HEK293 (cell line): ENCODE measurements at regions not wholly inside any gene's neighbourhood (a gene's known extent, or its start where the extent isn't known, plus 50 kb on each side); places are given as distances from the start of the nearest gene placed in this dataset.

ENCODE experiments used
- CTCF ChIA-PET: fragments of 350-600 bp; formaldehyde crosslinking; extraction: SDS; loops from one replicate; lab custom pipeline; 2021; ENCODE audit warnings: antibody characterized with exemption; lab: Yijun Ruan, JAX
- POLR2A ChIA-PET: fragments of 300-600 bp; formaldehyde crosslinking; extraction: SDS; loops from one replicate; lab custom pipeline; 2020; ENCODE audit warnings: antibody characterized with exemption, inconsistent platforms; lab: Yijun Ruan, JAX
- H3K27ac ChIP-seq: fragments of 200-500 bp; sonication (Bioruptor generic); 2 replicates; pipeline ENCODE4 v1.5.1; 2014; ENCODE audit warnings: low read depth, low read length, control low read depth, inconsistent platforms; ENCODE audit errors: extremely low read depth
- H3K36me3 ChIP-seq, 2 experiments: fragments of 200-500 bp in 1 of 2; sonication (Bioruptor generic) in 1 of 2; 1 replicate in 1 of 2; 2 replicates in 1 of 2; pipeline ENCODE4 v1.5.1; 2014 to 2017; ENCODE audit warnings: inconsistent platforms in 2 of 2, low read length in 2 of 2; ENCODE audit not compliant: control insufficient read depth in 2 of 2, insufficient read depth in 1 of 2
- H3K4me1 ChIP-seq: fragments of 200-500 bp; sonication (Bioruptor generic); 2 replicates; pipeline ENCODE4 v1.5.1; 2014; ENCODE audit warnings: mild to moderate bottlenecking, low read length, inconsistent platforms; ENCODE audit not compliant: control insufficient read depth, insufficient read depth
- H3K4me3 ChIP-seq: 2 replicates; pipeline ENCODE4 v1.5.1; 2011; ENCODE audit warnings: low read depth, mild to moderate bottlenecking, control low read depth, low read length, moderate library complexity
- H3K9me3 ChIP-seq: fragments of 200-500 bp; sonication (Bioruptor generic); 2 replicates; pipeline ENCODE4 v1.5.1; 2014; ENCODE audit warnings: low read depth, low read length, inconsistent platforms; ENCODE audit not compliant: control insufficient read depth, insufficient read depth
- GFI1B ChIP-seq: fragments of 450-650 bp; formaldehyde crosslinking; IDR thresholded peaks from 2 replicates; pipeline ENCODE4 v1.5.1; 2016; ENCODE audit warnings: missing biosample characterization, missing genetic modification characterization
- HIC1 ChIP-seq: fragments of 450-650 bp; formaldehyde crosslinking; IDR thresholded peaks from 2 replicates; pipeline ENCODE4 v1.5.1; 2016; ENCODE audit warnings: missing biosample characterization, missing genetic modification characterization
- PATZ1 ChIP-seq: fragments of 450-650 bp; formaldehyde crosslinking; IDR thresholded peaks from 2 replicates; pipeline ENCODE4 v1.5.1; 2016; ENCODE audit warnings: missing biosample characterization, missing genetic modification characterization
- REST ChIP-seq: fragments of 450-650 bp; formaldehyde crosslinking; IDR thresholded peaks from 2 replicates; pipeline ENCODE4 v1.5.1; 2016; ENCODE audit warnings: missing biosample characterization, missing genetic modification characterization
- SALL2 ChIP-seq: fragments of 450-650 bp; formaldehyde crosslinking; IDR thresholded peaks from 2 replicates; pipeline ENCODE4 v1.5.0; 2017; ENCODE audit warnings: missing biosample characterization, mild to moderate bottlenecking, missing genetic modification characterization, borderline replicate concordance
- SCRT1 ChIP-seq: fragments of 450-650 bp; formaldehyde crosslinking; IDR thresholded peaks from 2 replicates; pipeline ENCODE4 v1.5.1; 2016; ENCODE audit warnings: missing biosample characterization, missing genetic modification characterization, borderline replicate concordance
- SP2 ChIP-seq: fragments of 450-650 bp; formaldehyde crosslinking; IDR thresholded peaks from 2 replicates; pipeline ENCODE4 v1.5.1; 2016; ENCODE audit warnings: missing biosample characterization, missing genetic modification characterization
- ZBTB1 ChIP-seq: fragments of 450-650 bp; formaldehyde crosslinking; IDR thresholded peaks from 2 replicates; pipeline ENCODE4 v1.5.1; 2016; ENCODE audit warnings: missing biosample characterization, missing genetic modification characterization
- ZBTB10 ChIP-seq: fragments of 450-650 bp; formaldehyde crosslinking; IDR thresholded peaks from 2 replicates; pipeline ENCODE4 v1.5.1; 2016; ENCODE audit warnings: missing biosample characterization, missing genetic modification characterization
- ZBTB7A ChIP-seq: fragments of 450-650 bp; formaldehyde crosslinking; IDR thresholded peaks from 2 replicates; pipeline ENCODE4 v1.5.1; 2016; ENCODE audit warnings: low read depth, missing biosample characterization, missing genetic modification characterization
- ZFP3 ChIP-seq: fragments of 450-650 bp; formaldehyde crosslinking; IDR thresholded peaks from 2 replicates; pipeline ENCODE4 v1.5.1; 2016; ENCODE audit warnings: low read depth, missing biosample characterization, missing genetic modification characterization
- ZNF121 ChIP-seq: fragments of 450-650 bp; formaldehyde crosslinking; IDR thresholded peaks from 2 replicates; pipeline ENCODE4 v1.5.1; 2016; ENCODE audit warnings: missing biosample characterization, missing genetic modification characterization
- ZNF16 ChIP-seq: fragments of 450-650 bp; formaldehyde crosslinking; IDR thresholded peaks from 2 replicates; pipeline ENCODE4 v1.5.1; 2016; ENCODE audit warnings: low read depth, missing biosample characterization, missing genetic modification characterization
- ZNF174 ChIP-seq: fragments of 450-650 bp; formaldehyde crosslinking; IDR thresholded peaks from 2 replicates; pipeline ENCODE4 v1.5.0; 2017; ENCODE audit warnings: missing biosample characterization, mild to moderate bottlenecking, missing genetic modification characterization
- ZNF175 ChIP-seq: fragments of 450-650 bp; formaldehyde crosslinking; IDR thresholded peaks from 2 replicates; pipeline ENCODE4 v1.5.1; 2016; ENCODE audit warnings: missing biosample characterization, missing genetic modification characterization
- ZNF266 ChIP-seq: fragments of 450-650 bp; formaldehyde crosslinking; IDR thresholded peaks from 2 replicates; pipeline ENCODE4 v1.5.1; 2016; ENCODE audit warnings: missing biosample characterization, missing genetic modification characterization, low read depth
- ZNF280D ChIP-seq: fragments of 450-650 bp; formaldehyde crosslinking; IDR thresholded peaks from 2 replicates; pipeline ENCODE4 v1.5.1; 2016; ENCODE audit warnings: missing biosample characterization, missing genetic modification characterization
- ZNF391 ChIP-seq: fragments of 450-650 bp; formaldehyde crosslinking; IDR thresholded peaks from 2 replicates; pipeline ENCODE4 v1.5.1; 2016; ENCODE audit warnings: low read depth, missing biosample characterization, missing genetic modification characterization, borderline replicate concordance
- ZNF398 ChIP-seq: fragments of 450-650 bp; formaldehyde crosslinking; IDR thresholded peaks from 2 replicates; pipeline ENCODE4 v1.5.1; 2017; ENCODE audit warnings: missing biosample characterization, missing genetic modification characterization
- ZNF571 ChIP-seq: fragments of 450-650 bp; formaldehyde crosslinking; IDR thresholded peaks from 2 replicates; pipeline ENCODE4 v1.5.0; 2017; ENCODE audit warnings: missing biosample characterization, missing genetic modification characterization
- ZNF768 ChIP-seq: fragments of 450-650 bp; formaldehyde crosslinking; IDR thresholded peaks from 2 replicates; pipeline ENCODE4 v1.5.1; 2018; ENCODE audit warnings: missing biosample characterization, mild to moderate bottlenecking, missing genetic modification characterization
- ZNF776 ChIP-seq: fragments of 450-650 bp; formaldehyde crosslinking; IDR thresholded peaks from 2 replicates; pipeline ENCODE4 v1.5.0; 2017; ENCODE audit warnings: missing biosample characterization, missing genetic modification characterization, borderline replicate concordance
- ZSCAN23 ChIP-seq: fragments of 450-650 bp; formaldehyde crosslinking; IDR thresholded peaks from 2 replicates; pipeline ENCODE4 v1.5.1; 2016; ENCODE audit warnings: missing biosample characterization, missing genetic modification characterization

GRCh38 chr4:54392479-54392878 lies 163.4 kb downstream of the PDGFRA start (continued):
- TF ChIP-seq ZNF398 (tag by site-specific recombination), result no peak
- no peak for TF ChIP-seq ZNF391
- TF ChIP-seq HIC1, result no peak
- no peak for TF ChIP-seq ZNF121 (tag by site-specific recombination)
- TF ChIP-seq ZNF280D (tag by site-specific recombination), result no peak
- TF ChIP-seq REST (tag by site-specific recombination), result no peak
- TF ChIP-seq GFI1B, result no peak
- TF ChIP-seq ZBTB10, result no peak
- no peak for TF ChIP-seq SP2 (tag by site-specific recombination)
- no peak for TF ChIP-seq ZNF174
- no peak for TF ChIP-seq ZNF175 (tag by site-specific recombination)

GRCh38 chr4:54393243-54393642 lies 164.2 kb downstream of the PDGFRA start:
- H3K27ac ChIP-seq, result no peak overlapping the region
- H3K4me1 ChIP-seq, result no peaks in the 10 kb centered on the region
- POLR2A ChIA-PET, result no interaction called here
- no peak overlapping the region for H3K4me3 ChIP-seq
- CTCF ChIA-PET, result interaction anchor here (1.1 kb wide), 1 partner anchor 8 kb away, joined by 3 read pairs; no protein-coding TSS in a partner anchor
- no peaks in the 10 kb centered on the region for H3K9me3 ChIP-seq
- no peaks in the 10 kb centered on the region for H3K36me3 ChIP-seq
- TF ChIP-seq ZNF266 (tag by site-specific recombination), result no peak
- TF ChIP-seq ZNF776, result no peak
- no peak for TF ChIP-seq ZSCAN23 (tag by site-specific recombination)
- TF ChIP-seq PATZ1 (tag by site-specific recombination), result no peak
- no peak for TF ChIP-seq ZBTB7A
- TF ChIP-seq SALL2 (tag by site-specific recombination), result no peak
- no peak for TF ChIP-seq ZBTB1 (tag by site-specific recombination)
- TF ChIP-seq SCRT1 (tag by site-specific recombination), result no peak
- no peak for TF ChIP-seq ZNF768 (tag by site-specific recombination)
- TF ChIP-seq ZNF571 (tag by site-specific recombination), result no peak
- no peak for TF ChIP-seq ZNF16
- no peak for TF ChIP-seq ZFP3
